ENCODE measurements at regions not wholly inside any gene's neighbourhood (a gene's known extent, or its start where the extent isn't known, plus 50 kb on each side); places are given as distances from the start of the nearest gene placed in this dataset.

DNA sequence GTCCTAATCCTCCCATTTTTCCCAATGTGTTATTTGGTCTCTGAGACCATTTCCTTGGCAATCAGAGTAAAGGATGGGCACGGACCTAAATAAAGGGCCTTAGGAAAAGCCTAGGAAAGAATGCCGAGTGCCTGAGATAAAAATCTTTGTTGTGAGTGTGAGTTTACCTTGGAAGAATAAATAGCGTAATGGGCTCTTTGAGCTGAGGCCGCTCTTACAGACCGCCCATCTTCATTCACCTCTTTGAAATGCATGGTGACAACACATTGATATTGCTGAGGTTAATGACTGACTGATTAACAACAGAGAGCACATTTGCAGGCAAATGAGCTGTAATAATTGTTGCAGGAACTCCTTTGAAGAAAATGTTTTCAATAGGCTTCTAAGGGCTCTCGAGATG, 1967.1 kb upstream of the WWC1 start:
- Histone ChIP-seq H4K8ac (ENCODE audit: low read length) (no peak overlapping the region), H2AK5ac (ENCODE audit: low read length, severe bottlenecking) (no peak overlapping the region), H3K79me1 (replicated peaks; ENCODE audit: low read length, poor library complexity, severe bottlenecking) (no peaks in the 10 kb centered on the region), H3K4me3 (ENCODE audit: insufficient read depth in 1 of 2, low read depth in 1 of 2, low read length in 2 of 2) (no peak overlapping the region), H2BK15ac (ENCODE audit: low read depth, poor library complexity, severe bottlenecking) (no peak overlapping the region), H3K23ac (ENCODE audit: low read length in 2 of 2) (no peak overlapping the region), H3K18ac (ENCODE audit: low read depth in 1 of 2, low read length in 2 of 2) (no peak overlapping the region), H3K4me1 (ENCODE audit: control insufficient read depth, insufficient read depth, low read depth, low read length) (no peaks in the 10 kb centered on the region), H2BK5ac (ENCODE audit: low read depth, low read length, poor library complexity, severe bottlenecking) (no peak overlapping the region), H2BK12ac (ENCODE audit: low read length in 2 of 2) (no peak overlapping the region), H3K9me3 (ENCODE audit: control insufficient read depth, low read length) (peaks cover 16% of the 10 kb centered on the region), H4K91ac (ENCODE audit: low read length) (no peak overlapping the region), H3K27me3 (ENCODE audit: control insufficient read depth in 1 of 2, insufficient read depth in 1 of 2, low read length in 2 of 2) (no peaks in the 10 kb centered on the region), H2AFZ (ENCODE audit: low read depth, low read length) (no peak overlapping the region), H3K36me3 (ENCODE audit: control insufficient read depth in 1 of 2, insufficient read depth in 2 of 2, low read depth in 1 of 2, low read length in 2 of 2) (no peaks in the 10 kb centered on the region), H3K4me2 (ENCODE audit: low read length, poor library complexity, severe bottlenecking) (no peak overlapping the region), H2BK120ac (ENCODE audit: low read depth, low read length) (no peak overlapping the region), H3K9ac (ENCODE audit: low read length) (no peak overlapping the region), H3K27ac (ENCODE audit: low read length, poor library complexity, severe bottlenecking) (no peak overlapping the region), H3K4ac (ENCODE audit: low read depth in 1 of 2, low read length in 2 of 2) (no peak overlapping the region), H3K14ac (ENCODE audit: low read length in 2 of 2) (no peak overlapping the region)
- WGBS, result 61% methylated on average over 6 of the region's 6 CpGs
- no peak for DNase-seq

- Histone ChIP-seq H2BK15ac (ENCODE audit: low read depth, poor library complexity, severe bottlenecking) (no peak overlapping the region), H4K8ac (ENCODE audit: low read length) (no peak overlapping the region), H3K23ac (ENCODE audit: low read length in 2 of 2) (no peak overlapping the region), H2BK5ac (ENCODE audit: low read depth, low read length, poor library complexity, severe bottlenecking) (no peak overlapping the region), H2BK12ac (ENCODE audit: low read length in 2 of 2) (no peak overlapping the region), H3K4me2 (ENCODE audit: low read length, poor library complexity, severe bottlenecking) (no peak overlapping the region), H2BK120ac (ENCODE audit: low read depth, low read length) (no peak overlapping the region), H3K4me3 (ENCODE audit: insufficient read depth in 1 of 2, low read depth in 1 of 2, low read length in 2 of 2) (no peak overlapping the region), H3K27me3 (ENCODE audit: control insufficient read depth in 1 of 2, insufficient read depth in 1 of 2, low read length in 2 of 2) (no peaks in the 10 kb centered on the region), H3K79me1 (replicated peaks; ENCODE audit: low read length, poor library complexity, severe bottlenecking) (no peaks in the 10 kb centered on the region), H2AK5ac (ENCODE audit: low read length, severe bottlenecking) (no peak overlapping the region), H3K18ac (ENCODE audit: low read depth in 1 of 2, low read length in 2 of 2) (no peak overlapping the region), H2AFZ (ENCODE audit: low read depth, low read length) (no peak overlapping the region), H3K4me1 (ENCODE audit: control insufficient read depth, insufficient read depth, low read depth, low read length) (no peaks in the 10 kb centered on the region), H3K9ac (ENCODE audit: low read length) (no peak overlapping the region), H4K91ac (ENCODE audit: low read length) (no peak overlapping the region), H3K14ac (ENCODE audit: low read length in 2 of 2) (no peak overlapping the region), H3K27ac (ENCODE audit: low read length, poor library complexity, severe bottlenecking) (no peak overlapping the region), H3K36me3 (ENCODE audit: control insufficient read depth in 1 of 2, insufficient read depth in 2 of 2, low read depth in 1 of 2, low read length in 2 of 2) (no peaks in the 10 kb centered on the region), H3K9me3 (ENCODE audit: control insufficient read depth, low read length) (peaks cover 5% of the 10 kb centered on the region), H3K4ac (ENCODE audit: low read depth in 1 of 2, low read length in 2 of 2) (no peak overlapping the region)
- 90% methylated on average over 9 of the region's 9 CpGs for WGBS
- DNase-seq, result no peak
Observed at GRCh38 chr5:166329149-166329800, 1962.2 kb upstream of the WWC1 start.

DNA sequence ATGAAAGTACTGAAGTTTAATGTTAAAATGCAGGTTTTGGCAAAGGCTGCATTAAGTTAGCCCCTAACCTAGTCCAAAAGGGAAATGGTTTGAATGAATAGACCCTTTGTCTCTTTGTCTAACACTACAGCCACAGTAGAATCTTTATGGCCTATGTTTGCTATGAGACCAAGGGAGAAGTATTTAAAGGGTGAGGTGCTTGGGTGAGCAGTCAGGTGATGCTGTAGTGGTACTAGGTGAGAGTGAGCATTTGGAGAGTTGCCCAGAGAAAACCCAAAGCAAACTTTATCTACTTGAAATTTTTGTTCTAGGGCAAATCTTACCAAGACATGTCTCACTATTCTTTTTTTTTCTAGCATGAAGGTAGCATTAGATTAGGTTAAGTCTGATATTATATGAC, 1961.4 kb upstream of the WWC1 start:
- Histone ChIP-seq H2AFZ (ENCODE audit: low read depth, low read length) (no peak overlapping the region), H2BK120ac (ENCODE audit: low read depth, low read length) (no peak overlapping the region), H2BK12ac (ENCODE audit: low read length in 2 of 2) (no peak overlapping the region), H3K4me1 (ENCODE audit: control insufficient read depth, insufficient read depth, low read depth, low read length) (no peaks in the 10 kb centered on the region), H3K4me3 (ENCODE audit: insufficient read depth in 1 of 2, low read depth in 1 of 2, low read length in 2 of 2) (no peak overlapping the region), H3K27ac (ENCODE audit: low read length, poor library complexity, severe bottlenecking) (no peak overlapping the region), H4K8ac (ENCODE audit: low read length) (no peak overlapping the region), H3K23ac (ENCODE audit: low read length in 2 of 2) (no peak overlapping the region), H3K14ac (ENCODE audit: low read length in 2 of 2) (no peak overlapping the region), H3K9ac (ENCODE audit: low read length) (no peak overlapping the region), H3K27me3 (ENCODE audit: control insufficient read depth in 1 of 2, insufficient read depth in 1 of 2, low read length in 2 of 2) (no peaks in the 10 kb centered on the region), H4K91ac (ENCODE audit: low read length) (no peak overlapping the region), H3K36me3 (ENCODE audit: control insufficient read depth in 1 of 2, insufficient read depth in 2 of 2, low read depth in 1 of 2, low read length in 2 of 2) (no peaks in the 10 kb centered on the region), H3K9me3 (ENCODE audit: control insufficient read depth, low read length) (peaks cover 2% of the 10 kb centered on the region), H3K79me1 (replicated peaks; ENCODE audit: low read length, poor library complexity, severe bottlenecking) (no peaks in the 10 kb centered on the region), H3K18ac (ENCODE audit: low read depth in 1 of 2, low read length in 2 of 2) (no peak overlapping the region), H2BK15ac (ENCODE audit: low read depth, poor library complexity, severe bottlenecking) (no peak overlapping the region), H3K4me2 (ENCODE audit: low read length, poor library complexity, severe bottlenecking) (no peak overlapping the region), H3K4ac (ENCODE audit: low read depth in 1 of 2, low read length in 2 of 2) (no peak overlapping the region), H2BK5ac (ENCODE audit: low read depth, low read length, poor library complexity, severe bottlenecking) (no peak overlapping the region), H2AK5ac (ENCODE audit: low read length, severe bottlenecking) (no peak overlapping the region)
- no peak for DNase-seq

DNA sequence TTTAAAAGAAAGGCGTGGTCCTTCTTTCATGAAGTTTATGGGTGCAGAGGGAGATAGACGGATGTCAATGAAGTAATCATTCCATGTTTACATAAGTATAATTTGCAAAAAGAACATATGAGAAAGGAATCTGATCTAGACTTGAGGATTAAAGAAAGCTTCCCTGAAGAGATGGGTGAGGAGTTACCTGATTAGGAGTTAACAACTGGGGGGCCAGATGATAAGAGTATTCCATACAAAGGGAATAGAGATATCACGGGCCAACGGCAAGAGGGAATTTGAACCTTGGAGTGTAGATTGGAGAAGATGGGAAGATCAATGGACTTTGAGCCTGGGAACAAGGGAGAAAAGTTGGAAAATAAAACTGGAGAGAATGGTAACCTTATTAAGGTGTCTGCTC, 1959.9 kb upstream of the WWC1 start:
- H3K18ac ChIP-seq (ENCODE audit: low read depth in 1 of 2, low read length in 2 of 2), result no peak overlapping the region
- H2AK5ac ChIP-seq (ENCODE audit: low read length, severe bottlenecking), result no peak overlapping the region
- H3K4ac ChIP-seq (ENCODE audit: low read depth in 1 of 2, low read length in 2 of 2), result no peak overlapping the region
- no peak overlapping the region for H2BK15ac ChIP-seq (ENCODE audit: low read depth, poor library complexity, severe bottlenecking)
- H2BK5ac ChIP-seq (ENCODE audit: low read depth, low read length, poor library complexity, severe bottlenecking), result no peak overlapping the region
- 97% methylated on average over 2 of the region's 4 CpGs for WGBS
- no peaks in the 10 kb centered on the region for H3K79me1 ChIP-seq (replicated peaks; ENCODE audit: low read length, poor library complexity, severe bottlenecking)
- DNase-seq, result no peak
- no peak overlapping the region for H3K4me2 ChIP-seq (ENCODE audit: low read length, poor library complexity, severe bottlenecking)
- no peak overlapping the region for H3K4me3 ChIP-seq (ENCODE audit: insufficient read depth in 1 of 2, low read depth in 1 of 2, low read length in 2 of 2)
- no peak overlapping the region for H2AFZ ChIP-seq (ENCODE audit: low read depth, low read length)
- peaks cover 10% of the 10 kb centered on the region for H3K9me3 ChIP-seq (ENCODE audit: control insufficient read depth, low read length)
- no peak overlapping the region for H3K23ac ChIP-seq (ENCODE audit: low read length in 2 of 2)
- H2BK120ac ChIP-seq (ENCODE audit: low read depth, low read length), result no peak overlapping the region
- no peak overlapping the region for H2BK12ac ChIP-seq (ENCODE audit: low read length in 2 of 2)
- no peak overlapping the region for H3K27ac ChIP-seq (ENCODE audit: low read length, poor library complexity, severe bottlenecking)
- H3K4me1 ChIP-seq (ENCODE audit: control insufficient read depth, insufficient read depth, low read depth, low read length), result no peaks in the 10 kb centered on the region
- H4K8ac ChIP-seq (ENCODE audit: low read length), result no peak overlapping the region
- H3K9ac ChIP-seq (ENCODE audit: low read length), result no peak overlapping the region
- H3K14ac ChIP-seq (ENCODE audit: low read length in 2 of 2), result no peak overlapping the region
- no peak overlapping the region for H4K91ac ChIP-seq (ENCODE audit: low read length)
- H3K36me3 ChIP-seq (ENCODE audit: control insufficient read depth in 1 of 2, insufficient read depth in 2 of 2, low read depth in 1 of 2, low read length in 2 of 2), result no peaks in the 10 kb centered on the region
- no peaks in the 10 kb centered on the region for H3K27me3 ChIP-seq (ENCODE audit: control insufficient read depth in 1 of 2, insufficient read depth in 1 of 2, low read length in 2 of 2)
